ENCODE measurements at regions not wholly inside any gene's neighbourhood (a gene's known extent, or its start where the extent isn't known, plus 50 kb on each side); places are given as distances from the start of the nearest gene placed in this dataset.

- no peak overlapping the region for H3K27ac ChIP-seq
- TF ChIP-seq CTCF (IDR thresholded peaks at IDR 0.05) (no peak), ZFX (IDR thresholded peaks at IDR 0.05; ENCODE audit: borderline replicate concordance) (no peak)
Measured at GRCh38 chr5:2259494-2260107, 376.9 kb upstream of the IRX4 start.

GRCh38 chr5:2258861-2259260 is 376.1 kb upstream of the IRX4 start:
- H3K27ac ChIP-seq = no peak overlapping the region
- no peak for TF ChIP-seq CTCF (IDR thresholded peaks at IDR 0.05)
- TF ChIP-seq ZFX (IDR thresholded peaks at IDR 0.05; ENCODE audit: borderline replicate concordance) = no peak

GRCh38 chr5:2257326-2258244 is 374.9 kb upstream of the IRX4 start:
- no peak overlapping the region for H3K27ac ChIP-seq
- TF ChIP-seq CTCF (IDR thresholded peaks at IDR 0.05) (no peak), ZFX (IDR thresholded peaks at IDR 0.05; ENCODE audit: borderline replicate concordance) (no peak)

GRCh38 chr5:2256691-2257280 is 374.1 kb upstream of the IRX4 start:
- TF ChIP-seq ZFX (IDR thresholded peaks at IDR 0.05; ENCODE audit: borderline replicate concordance) = no peak
- TF ChIP-seq CTCF (IDR thresholded peaks at IDR 0.05) = no peak
- H3K27ac ChIP-seq = no peak overlapping the region

- TF ChIP-seq ZFX (IDR thresholded peaks at IDR 0.05; ENCODE audit: borderline replicate concordance) = no peak
- TF ChIP-seq CTCF (IDR thresholded peaks at IDR 0.05) = no peak
- no peak overlapping the region for H3K27ac ChIP-seq
Measured at GRCh38 chr5:2255915-2256690, 373.4 kb upstream of the IRX4 start.

GRCh38 chr5:2254880-2255750 is 372.4 kb upstream of the IRX4 start:
- H3K27ac ChIP-seq = no peak overlapping the region
- no peak for TF ChIP-seq ZFX (IDR thresholded peaks at IDR 0.05; ENCODE audit: borderline replicate concordance)
